Right atrium auricular region (tissue), 2 donors: ENCODE measurements at regions not wholly inside any gene's neighbourhood (a gene's known extent, or its start where the extent isn't known, plus 50 kb on each side); places are given as distances from the start of the nearest gene placed in this dataset.
A peak's percentile ranks its signal among the peaks of the same experiment; 100 is the strongest.

Experiments
- DNase-seq: peaks from one replicate; pipeline ENCODE4 v3.0.0-alpha.2; 2019; ENCODE audit warnings: low spot score
- H3K27ac ChIP-seq, 2 donors: fragments of 200-600 bp; sonication (generic); 1 replicate in 1 of 2; 2 replicates in 1 of 2; pipeline ENCODE4 v1.5.1; 2016 to 2019
- H3K27me3 ChIP-seq, 2 donors: fragments of 200-600 bp; sonication (generic); one replicate each; pipeline versions ENCODE4 v1.5.1 to v1.6.0; 2017 to 2019
- H3K36me3 ChIP-seq: fragments of 200-600 bp; sonication (generic); one replicate; pipeline ENCODE4 v1.5.1; 2016
- H3K4me1 ChIP-seq, 2 donors: fragments of 200-600 bp; sonication (generic); one replicate each; pipeline versions ENCODE4 v1.5.1 to v1.6.0; 2017 to 2019
- H3K4me3 ChIP-seq, 2 donors: fragments of 200-600 bp; sonication (generic); 1 replicate in 1 of 2; 2 replicates in 1 of 2; pipeline ENCODE4 v1.5.1; 2017 to 2019; ENCODE audit warnings: mild to moderate bottlenecking in 1 of 2, moderate library complexity in 1 of 2
- H3K9me3 ChIP-seq, 2 donors: fragments of 200-600 bp; sonication (generic); one replicate each; pipeline ENCODE4 v1.5.1; 2019
- CTCF ChIP-seq, 2 donors: fragments of 200-600 bp; sonication (generic); IDR thresholded peaks; one replicate each; pipeline ENCODE4 v1.5.1; 2019; ENCODE audit warnings: antibody characterized with exemption in 2 of 2

DNA sequence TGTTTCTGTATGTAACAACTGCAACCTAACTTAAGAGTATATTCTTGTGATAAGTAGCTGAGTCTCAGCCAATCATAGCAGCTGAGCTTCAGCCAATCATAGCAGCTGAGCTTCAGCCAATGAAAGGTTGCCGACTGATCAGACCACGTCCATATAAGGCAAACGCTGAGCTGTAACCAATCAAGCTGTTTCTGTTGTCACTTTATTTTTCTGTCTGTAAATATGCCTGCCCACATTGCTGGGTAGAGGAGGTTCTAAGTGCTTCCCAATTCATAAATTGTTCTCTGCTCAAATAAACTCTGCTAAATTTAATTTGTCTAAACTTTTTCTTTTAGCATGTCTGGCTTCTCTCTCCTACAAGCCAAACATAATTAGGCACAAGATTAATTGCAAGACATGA, 231.5 kb upstream of the TCF4 start:
- H3K36me3 ChIP-seq = no peaks in the 10 kb centered on the region
- no peak overlapping the region for H3K4me3 ChIP-seq
- H3K4me1 ChIP-seq = no peaks in the 10 kb centered on the region
- no peak for TF ChIP-seq CTCF (IDR thresholded peaks at IDR 0.05)
- H3K27ac ChIP-seq = no peak overlapping the region
- H3K9me3 ChIP-seq = no peaks in the 10 kb centered on the region
- H3K27me3 ChIP-seq = no peaks in the 10 kb centered on the region
- DNase-seq = no peak

DNA sequence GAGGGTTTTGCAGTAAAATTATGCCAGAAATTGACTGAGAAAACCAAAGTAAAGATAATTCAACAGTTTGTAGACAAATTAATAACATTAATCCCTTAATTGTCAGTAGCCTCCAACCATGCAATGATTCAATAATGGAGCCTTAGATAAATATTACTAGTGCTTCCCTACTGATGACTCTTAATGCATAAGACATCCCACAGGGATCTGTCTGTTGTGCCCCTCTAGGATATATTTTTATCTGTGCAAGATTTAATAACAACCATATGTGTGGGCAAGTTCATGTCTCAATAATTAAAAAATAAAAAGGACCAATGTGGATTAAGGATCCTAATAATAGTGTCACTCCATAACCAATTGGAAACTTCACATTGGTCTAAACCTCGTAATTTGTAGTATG, 230.3 kb upstream of the TCF4 start:
- Histone ChIP-seq H3K36me3 (no peaks in the 10 kb centered on the region), H3K27me3 (no peaks in the 10 kb centered on the region), H3K4me1 (no peaks in the 10 kb centered on the region), H3K9me3 (no peaks in the 10 kb centered on the region), H3K4me3 (no peak overlapping the region), H3K27ac (no peak overlapping the region)
- no peak for DNase-seq
- no peak for TF ChIP-seq CTCF (IDR thresholded peaks at IDR 0.05)

DNA sequence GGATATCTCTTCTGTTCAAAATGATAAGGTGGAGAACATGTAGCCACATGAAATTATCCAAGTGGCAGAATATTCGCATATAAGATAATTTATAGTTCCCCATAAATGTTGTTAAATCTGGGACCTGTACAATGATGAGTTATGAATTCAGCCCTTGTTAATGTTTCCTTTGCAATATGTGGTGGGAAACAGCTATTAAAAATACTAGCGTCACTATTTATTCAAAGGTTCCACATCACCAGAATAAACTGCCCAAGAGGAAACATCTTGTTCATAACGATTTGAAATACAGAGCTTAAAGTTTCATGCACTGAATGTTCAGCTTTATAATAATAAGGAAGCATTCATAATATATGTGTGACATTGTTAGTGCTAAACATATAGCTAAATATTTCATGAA, 223.9 kb upstream of the TCF4 start:
- Histone ChIP-seq H3K27ac (no peak overlapping the region), H3K27me3 (no peaks in the 10 kb centered on the region), H3K36me3 (no peaks in the 10 kb centered on the region), H3K4me1 (no peaks in the 10 kb centered on the region), H3K4me3 (no peak overlapping the region), H3K9me3 (no peaks in the 10 kb centered on the region)
- no peak for TF ChIP-seq CTCF (IDR thresholded peaks at IDR 0.05)
- DNase-seq = no peak

DNA sequence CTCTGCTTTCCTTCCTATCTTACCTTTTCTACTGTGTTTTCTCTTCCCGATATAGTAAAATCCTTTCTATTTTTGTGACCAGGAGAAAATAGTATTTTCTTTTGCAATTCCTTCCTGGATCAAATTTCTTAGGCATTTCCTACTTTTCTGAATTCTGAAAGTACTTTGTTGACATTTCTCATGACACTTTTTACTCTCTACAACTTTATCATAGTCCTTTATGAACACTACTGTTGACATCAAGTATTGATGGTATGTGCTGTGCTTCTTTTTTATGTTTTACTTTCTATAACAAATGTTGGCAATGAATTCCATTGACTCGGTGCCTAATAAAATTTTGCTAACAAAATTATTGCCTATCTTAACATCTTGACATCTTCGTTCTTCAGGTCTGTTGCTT, 217.7 kb upstream of the TCF4 start:
- no peaks in the 10 kb centered on the region for H3K4me1 ChIP-seq
- H3K9me3 ChIP-seq = no peaks in the 10 kb centered on the region
- DNase-seq = no peak
- no peak overlapping the region for H3K27ac ChIP-seq
- no peak overlapping the region for H3K4me3 ChIP-seq
- H3K36me3 ChIP-seq = no peaks in the 10 kb centered on the region
- no peak for TF ChIP-seq CTCF (IDR thresholded peaks at IDR 0.05)
- H3K27me3 ChIP-seq = no peaks in the 10 kb centered on the region

GRCh38 chr18:55795101-55795669, 207.2 kb upstream of the TCF4 start:
- no peak for DNase-seq
- Histone ChIP-seq H3K4me1 (no peaks in the 10 kb centered on the region), H3K36me3 (no peaks in the 10 kb centered on the region), H3K27me3 (no peaks in the 10 kb centered on the region), H3K27ac (peak overlapping the region; percentile 54 to 60), H3K4me3 (peak overlapping the region in 1 of 2 donors; percentile 22), H3K9me3 (no peaks in the 10 kb centered on the region)
- TF ChIP-seq CTCF (IDR thresholded peaks at IDR 0.05) = no peak
